Spleen (tissue), 11 donors: ENCODE measurements at regions not wholly inside any gene's neighbourhood (a gene's known extent, or its start where the extent isn't known, plus 50 kb on each side); places are given as distances from the start of the nearest gene placed in this dataset.

ENCODE experiments used
- DNase-seq: peaks from one replicate; pipeline ENCODE4 v3.0.0-alpha.2; 2020
- H3K27ac ChIP-seq, 8 donors: fragments of 200-600 bp; sonication (generic) in 7 of 8; 1 replicate in 4 of 8; 2 replicates in 4 of 8; pipeline versions ENCODE4 v1.5.0 to v1.8.0; 2016 to 2021; ENCODE audit warnings: inconsistent platforms in 4 of 8, mild to moderate bottlenecking in 4 of 8, moderate library complexity in 1 of 8
- H3K27me3 ChIP-seq, 7 donors: fragments of 200-600 bp; sonication (generic) in 6 of 7; replicated peaks in 1 of 7; 1 replicate in 4 of 7; 2 replicates in 3 of 7; pipeline versions ENCODE4 v1.5.0 to v1.8.0; 2016 to 2021; ENCODE audit warnings: inconsistent platforms in 3 of 7, mild to moderate bottlenecking in 1 of 7
- H3K36me3 ChIP-seq, 6 donors: fragments of 200-600 bp; sonication (generic) in 5 of 6; 1 replicate in 4 of 6; 2 replicates in 2 of 6; pipeline versions ENCODE4 v1.5.0 to v1.8.0; 2016 to 2021; ENCODE audit warnings: inconsistent platforms in 2 of 6
- H3K4me1 ChIP-seq, 6 donors: fragments of 200-600 bp; sonication (generic) in 5 of 6; 1 replicate in 3 of 6; 2 replicates in 3 of 6; pipeline versions ENCODE4 v1.5.0 to v1.8.0; 2016 to 2021; ENCODE audit warnings: inconsistent platforms in 3 of 6
- H3K4me3 ChIP-seq, 8 donors: fragments of 200-600 bp; sonication (generic) in 7 of 8; 1 replicate in 4 of 8; 2 replicates in 4 of 8; pipeline versions ENCODE4 v1.5.0 to v1.8.0; 2016 to 2021; ENCODE audit warnings: inconsistent platforms in 4 of 8, mild to moderate bottlenecking in 4 of 8, moderate library complexity in 2 of 8
- H3K9me3 ChIP-seq, 8 donors: fragments of 200-600 bp; sonication (generic) in 7 of 8; 1 replicate in 4 of 8; 2 replicates in 4 of 8; pipeline versions ENCODE4 v1.5.0 to v1.8.0; 2016 to 2021; ENCODE audit warnings: inconsistent platforms in 4 of 8
- POLR2A ChIP-seq, 3 donors: fragments of 450-650 bp; IDR thresholded peaks; one replicate each; pipeline ENCODE4 v1.5.1; 2017; ENCODE audit warnings: antibody characterized with exemption in 3 of 3, mild to moderate bottlenecking in 1 of 3
- POLR2AphosphoS5 ChIP-seq, 3 donors: sonication (generic); formaldehyde crosslinking; IDR thresholded peaks; one replicate each; pipeline ENCODE4 v1.5.1; 2017; ENCODE audit warnings: antibody characterized with exemption in 3 of 3
- WGBS, 5 donors: extraction: QIAGEN DNeasy Blood & Tissue Kit in 3 of 5; methylation state at CpG; one replicate each; pipeline versions ENCODE4 v1.1.5 to v1.1.7; 2013 to 2018; 5-methylcytosine and 5-hydroxymethylcytosine counted together
- intact Hi-C: fragments of 100-400 bp; cut with DNase I; formaldehyde crosslinking; loops from one replicate; pipeline ENCODE4 v1.15.0; 2023; ENCODE audit warnings: low total_unique reads
- TF ChIP-seq, protein P1 (sequence below), 11 experiments: fragments of 200-600 bp in 7 of 11; fragments of 450-650 bp in 4 of 11; sonication (generic) in 4 of 11; IDR thresholded peaks in 8 of 11; conservative IDR thresholded peaks in 3 of 11; 1 replicate in 7 of 11; 2 replicates in 4 of 11; pipeline versions ENCODE4 v1.4.0 to v1.8.0; 2016 to 2021; ENCODE audit warnings: antibody characterized with exemption in 11 of 11, inconsistent platforms in 4 of 11, mild to moderate bottlenecking in 1 of 11
- donor health status: healthy with polysubstance abuse.
- donor health status: DM: no; HTN: no; CAD: no; lungs with moderate emphysema.
- donor health status: DM: no; HTN: no; CAD: no.
- donor health status: Bipolar disorder and iron deficiency.
- donor health status: healthy.
- donor health status: DM: no; HTN: no; CAD: no.
- donor health status: DM: yes; HTN: yes; CAD: no.

DNA sequence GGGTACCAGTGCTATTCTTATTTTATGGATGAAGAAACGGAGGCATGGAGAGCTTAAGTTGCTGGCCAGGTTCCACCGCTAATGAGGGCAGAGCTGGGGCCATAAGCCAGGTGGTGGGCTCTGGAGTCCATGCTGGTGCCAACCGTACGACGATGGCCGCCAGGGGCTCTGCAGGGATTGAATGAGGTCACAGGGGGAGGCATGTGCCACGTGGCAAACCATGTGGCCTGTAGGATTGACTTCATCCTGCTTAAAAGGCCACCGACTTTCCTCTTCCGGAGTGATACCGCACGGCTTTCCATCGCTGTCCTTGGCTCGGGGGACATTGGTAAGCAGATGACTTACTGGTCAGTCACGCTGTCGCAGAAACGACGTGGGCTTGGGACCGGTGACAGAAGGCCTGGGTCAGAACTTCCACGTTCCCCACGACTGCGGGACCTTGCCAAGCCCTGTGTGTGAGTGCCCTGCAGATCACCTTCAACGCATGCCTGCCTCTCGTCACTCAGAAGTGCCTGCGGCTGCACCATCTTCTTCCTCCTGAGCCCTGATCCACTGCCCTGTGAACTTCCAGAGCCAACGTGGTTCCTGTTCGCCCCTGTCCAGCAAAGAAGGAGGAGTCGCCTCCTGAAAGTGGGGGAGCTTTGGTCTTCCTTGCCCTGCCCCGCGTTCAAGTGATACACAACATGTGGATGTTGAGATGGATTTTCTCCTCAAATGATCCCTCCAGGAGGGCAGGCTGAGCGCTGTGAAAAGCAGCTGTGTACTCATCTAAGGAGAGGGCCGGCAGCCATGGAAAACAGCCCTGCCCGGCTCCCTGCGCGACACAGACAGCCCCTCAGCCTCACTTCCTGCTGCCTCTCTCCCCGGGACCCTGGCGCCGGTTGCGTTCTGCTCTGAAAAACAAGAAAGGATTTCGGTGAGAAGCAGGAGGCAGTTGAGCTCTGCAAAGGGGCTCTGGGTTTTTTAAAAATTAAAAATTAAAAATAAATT, 176.7 kb downstream of the C16orf95 start:
- Histone ChIP-seq H3K9me3 (no peaks in the 10 kb centered on the region), H3K27me3 (no peaks in the 10 kb centered on the region), H3K36me3 (no peaks in the 10 kb centered on the region), H3K27ac (no peak overlapping the region), H3K4me1 (no peaks in the 10 kb centered on the region), H3K4me3 (no peak overlapping the region)
- no peak for TF ChIP-seq POLR2AphosphoS5 (IDR thresholded peaks at IDR 0.05)
- TF ChIP-seq, protein P1, sequence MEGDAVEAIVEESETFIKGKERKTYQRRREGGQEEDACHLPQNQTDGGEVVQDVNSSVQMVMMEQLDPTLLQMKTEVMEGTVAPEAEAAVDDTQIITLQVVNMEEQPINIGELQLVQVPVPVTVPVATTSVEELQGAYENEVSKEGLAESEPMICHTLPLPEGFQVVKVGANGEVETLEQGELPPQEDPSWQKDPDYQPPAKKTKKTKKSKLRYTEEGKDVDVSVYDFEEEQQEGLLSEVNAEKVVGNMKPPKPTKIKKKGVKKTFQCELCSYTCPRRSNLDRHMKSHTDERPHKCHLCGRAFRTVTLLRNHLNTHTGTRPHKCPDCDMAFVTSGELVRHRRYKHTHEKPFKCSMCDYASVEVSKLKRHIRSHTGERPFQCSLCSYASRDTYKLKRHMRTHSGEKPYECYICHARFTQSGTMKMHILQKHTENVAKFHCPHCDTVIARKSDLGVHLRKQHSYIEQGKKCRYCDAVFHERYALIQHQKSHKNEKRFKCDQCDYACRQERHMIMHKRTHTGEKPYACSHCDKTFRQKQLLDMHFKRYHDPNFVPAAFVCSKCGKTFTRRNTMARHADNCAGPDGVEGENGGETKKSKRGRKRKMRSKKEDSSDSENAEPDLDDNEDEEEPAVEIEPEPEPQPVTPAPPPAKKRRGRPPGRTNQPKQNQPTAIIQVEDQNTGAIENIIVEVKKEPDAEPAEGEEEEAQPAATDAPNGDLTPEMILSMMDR (IDR thresholded peaks at IDR 0.05 in 8 of 11, conservative IDR thresholded peaks at IDR 0.05 in 3 of 11) = no peak
- TF ChIP-seq POLR2A (IDR thresholded peaks at IDR 0.05) = no peak
- intact Hi-C loops = no loop called here
- 75 to 79% (median 77%) methylated on average over 38 to 39 of the region's 39 CpGs for WGBS, 5 donors
- peak; percentile 63 for DNase-seq

DNA sequence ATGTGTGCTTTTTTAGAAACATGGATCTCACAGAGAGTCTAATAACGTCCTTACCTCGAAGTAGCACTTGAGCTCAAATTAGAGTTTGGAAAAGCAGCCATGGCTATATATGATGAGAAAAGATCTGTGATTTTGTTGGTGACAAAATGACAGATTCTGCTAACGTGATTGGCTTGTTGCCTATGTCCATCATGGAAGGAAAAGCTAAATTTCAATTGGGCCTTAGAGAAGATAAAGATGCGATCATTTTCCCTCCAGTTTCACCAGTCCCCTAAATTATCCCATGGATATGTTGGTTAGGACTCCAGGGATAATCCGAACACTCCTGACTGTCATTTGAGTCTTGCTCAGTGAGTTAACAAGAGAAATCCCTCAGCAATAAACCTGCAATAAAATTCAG, 175.8 kb downstream of the C16orf95 start:
- intact Hi-C loops = no loop called here
- Histone ChIP-seq H3K27ac (no peak overlapping the region), H3K4me3 (no peak overlapping the region), H3K27me3 (no peaks in the 10 kb centered on the region), H3K4me1 (no peaks in the 10 kb centered on the region), H3K9me3 (no peaks in the 10 kb centered on the region), H3K36me3 (no peaks in the 10 kb centered on the region)
- 72 to 91% (median 76%) methylated on average over 5 of the region's 5 CpGs for WGBS, 5 donors
- DNase-seq = no peak
- TF ChIP-seq POLR2A (IDR thresholded peaks at IDR 0.05) (no peak), POLR2AphosphoS5 (IDR thresholded peaks at IDR 0.05) (no peak)
- TF ChIP-seq, protein P1 (IDR thresholded peaks at IDR 0.05 in 8 of 11, conservative IDR thresholded peaks at IDR 0.05 in 3 of 11) = no peak

DNA sequence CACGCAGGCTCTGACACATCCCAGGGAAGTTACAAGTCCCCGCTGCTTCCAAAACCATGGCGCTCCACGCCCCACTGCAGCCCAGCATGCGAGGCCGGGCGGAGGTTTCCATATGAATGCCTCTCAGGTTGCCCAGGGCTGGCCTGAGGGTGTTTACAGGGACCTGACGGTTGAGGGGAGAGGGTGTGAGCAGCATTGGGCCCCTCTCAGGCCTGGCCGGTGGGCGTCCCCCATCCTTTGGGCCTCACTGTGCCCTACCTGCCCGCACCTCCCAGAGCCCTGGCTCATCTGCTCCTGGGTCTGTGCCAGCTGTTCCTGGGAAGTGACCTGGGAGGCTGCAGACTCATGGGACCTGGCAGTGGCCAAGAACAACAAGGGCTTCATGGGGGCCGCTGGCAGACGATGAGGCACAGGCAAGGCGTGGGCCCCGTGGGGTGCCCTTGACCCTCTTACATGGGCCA, 173.5 kb downstream of the C16orf95 start:
- intact Hi-C loops = no loop called here
- DNase-seq = peak; percentile 63
- WGBS, 5 donors = 87 to 94% (median 90%) methylated on average over 14 to 15 of the region's 15 CpGs

More for the DNA sequence above, 173.5 kb downstream of the C16orf95 start:
- Histone ChIP-seq H3K36me3 (no peaks in the 10 kb centered on the region), H3K27ac (no peak overlapping the region), H3K27me3 (no peaks in the 10 kb centered on the region), H3K4me1 (no peaks in the 10 kb centered on the region), H3K9me3 (peaks cover 0 to 4% (median 0%) of the 10 kb centered on the region in 8 donors), H3K4me3 (no peak overlapping the region)
- TF ChIP-seq, protein P1 (IDR thresholded peaks at IDR 0.05 in 8 of 11, conservative IDR thresholded peaks at IDR 0.05 in 3 of 11) = no peak
- TF ChIP-seq POLR2AphosphoS5 (IDR thresholded peaks at IDR 0.05) (no peak), POLR2A (IDR thresholded peaks at IDR 0.05) (no peak)
